ENCODE measurements at regions not wholly inside any gene's neighbourhood (a gene's known extent, or its start where the extent isn't known, plus 50 kb on each side); places are given as distances from the start of the nearest gene placed in this dataset.

DNA sequence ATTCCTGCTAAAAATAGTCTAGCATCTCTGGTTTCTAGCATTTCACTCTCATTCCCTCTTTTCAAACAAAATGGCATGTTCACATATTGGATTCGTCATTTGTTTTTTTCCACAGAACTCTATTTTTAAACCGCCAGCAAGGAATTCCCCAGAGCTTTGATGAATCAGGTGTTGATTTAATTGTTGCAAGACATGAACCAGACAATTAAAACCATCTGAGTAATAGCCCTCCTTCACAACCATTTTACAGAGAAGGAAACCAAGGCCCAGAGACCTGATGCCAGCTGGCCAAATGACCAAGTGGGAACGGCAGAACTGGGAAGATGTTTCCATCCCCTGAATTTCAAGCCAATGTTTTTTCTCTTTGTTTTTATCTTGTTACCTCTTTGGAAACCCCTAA lies 167.0 kb downstream of the CAAP1 start (continued):
- no peak for TF ChIP-seq SIX5 (IDR thresholded peaks at IDR 0.05; ENCODE audit: low read depth, low read length)
- no peak for TF ChIP-seq EZH2 (IDR thresholded peaks at IDR 0.05; ENCODE audit: low read depth, low read length, severe bottlenecking)
- no peak for TF ChIP-seq SP2 (IDR thresholded peaks at IDR 0.05; ENCODE audit: low read length)
- no peak for TF ChIP-seq YY1 (IDR thresholded peaks at IDR 0.05; ENCODE audit: low read depth, low read length)
- TF ChIP-seq HDAC2 (IDR thresholded peaks at IDR 0.05; ENCODE audit: borderline replicate concordance in 1 of 2, low read depth in 2 of 2, low read length in 2 of 2) = no peak
